ENCODE measurements at regions not wholly inside any gene's neighbourhood (a gene's known extent, or its start where the extent isn't known, plus 50 kb on each side); places are given as distances from the start of the nearest gene placed in this dataset.
A peak's percentile ranks its signal among the peaks of the same experiment; 100 is the strongest.

DNA sequence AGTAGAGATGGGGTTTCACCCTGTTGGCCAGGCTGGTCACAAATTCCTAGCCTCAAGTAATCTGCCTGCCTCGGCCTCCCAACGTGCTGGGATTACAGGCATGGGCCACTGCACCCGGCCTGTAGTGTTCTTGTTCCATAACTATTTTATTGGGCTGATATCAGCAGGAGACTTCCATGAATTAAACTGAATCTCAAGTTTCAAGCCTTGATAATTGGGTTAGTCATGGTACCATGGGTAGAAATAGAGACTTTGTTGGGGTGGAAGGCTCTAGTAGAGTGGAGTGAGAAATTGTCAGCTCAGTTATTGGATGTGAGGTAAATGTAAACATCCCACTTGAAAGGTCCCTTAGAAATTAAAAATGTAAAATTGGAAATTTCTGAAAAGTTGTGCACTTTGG lies 419.1 kb downstream of the ADGRL2 start:
- no peak for DNase-seq

DNA sequence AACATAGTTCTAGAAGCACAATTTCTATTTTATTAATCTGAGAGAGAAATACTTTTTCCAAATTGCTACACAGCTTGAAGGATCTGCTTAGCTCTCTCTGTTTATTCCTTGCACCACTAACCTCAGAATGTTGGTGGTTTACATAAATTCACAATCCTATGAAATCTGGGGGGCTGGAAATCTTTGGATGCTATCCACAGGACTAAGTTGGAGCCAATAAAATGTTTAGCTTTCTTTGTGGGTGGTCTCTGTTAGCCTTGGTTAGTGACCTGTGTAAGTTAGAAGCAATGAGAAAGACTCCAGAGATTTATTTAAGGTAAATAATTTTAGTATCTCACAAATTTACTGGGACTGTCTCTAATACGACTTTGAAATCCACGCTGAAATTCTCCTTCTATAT lies 418.1 kb downstream of the ADGRL2 start:
- DNase-seq = no peak

DNA sequence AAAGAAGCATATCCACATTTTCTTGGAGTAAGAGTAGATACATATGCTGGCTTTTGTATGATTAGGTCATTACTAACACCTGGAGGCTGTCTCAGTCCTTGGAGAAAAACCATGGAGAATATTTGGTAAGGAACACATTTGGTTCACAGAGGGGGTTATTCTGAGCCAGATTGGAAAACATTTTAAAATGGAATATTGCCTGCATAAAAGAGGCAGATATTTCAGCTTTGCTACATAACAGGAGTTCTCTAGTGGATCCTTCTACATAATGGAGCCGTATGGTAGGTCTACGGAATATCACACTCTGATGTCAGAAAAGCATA lies 415.1 kb downstream of the ADGRL2 start:
- DNase-seq = no peak

DNA sequence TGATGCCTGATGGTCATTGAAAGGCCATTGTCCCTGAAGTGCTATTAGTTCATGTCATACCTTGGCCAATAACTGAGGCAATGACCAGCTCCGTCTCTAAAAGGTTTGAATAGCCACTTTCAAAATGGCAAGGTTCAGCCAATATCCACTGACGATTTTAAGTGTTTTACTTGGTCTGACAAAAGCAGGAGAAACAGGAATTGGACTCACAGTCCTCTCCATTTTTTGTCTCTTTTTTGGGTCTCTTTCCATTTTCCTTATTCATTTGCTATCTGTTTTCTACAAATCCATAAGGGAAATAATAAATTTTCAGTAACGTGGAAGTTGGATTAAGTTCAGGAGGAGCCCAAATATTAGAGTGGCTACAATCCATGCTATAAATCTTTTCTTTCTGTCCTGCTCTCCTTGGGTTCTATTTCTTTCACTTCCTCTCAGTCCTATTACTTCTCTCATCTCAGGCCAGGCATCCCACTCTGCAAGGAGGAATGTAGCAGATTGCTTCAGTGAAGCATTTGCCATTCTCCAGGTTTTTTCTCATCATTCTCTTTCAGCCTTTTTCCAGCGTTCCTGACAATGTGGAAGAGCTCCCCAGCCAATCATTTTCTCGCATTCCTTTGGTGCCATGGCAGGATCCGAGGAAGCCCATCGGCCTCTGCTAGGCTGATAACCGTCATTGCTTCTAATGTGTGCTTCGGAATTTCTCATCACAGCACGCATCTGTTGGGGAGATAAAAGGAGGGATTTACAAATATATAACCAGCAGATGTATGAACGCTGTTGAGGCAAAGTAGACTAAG lies 414.5 kb downstream of the ADGRL2 start:
- no peak for DNase-seq

DNA sequence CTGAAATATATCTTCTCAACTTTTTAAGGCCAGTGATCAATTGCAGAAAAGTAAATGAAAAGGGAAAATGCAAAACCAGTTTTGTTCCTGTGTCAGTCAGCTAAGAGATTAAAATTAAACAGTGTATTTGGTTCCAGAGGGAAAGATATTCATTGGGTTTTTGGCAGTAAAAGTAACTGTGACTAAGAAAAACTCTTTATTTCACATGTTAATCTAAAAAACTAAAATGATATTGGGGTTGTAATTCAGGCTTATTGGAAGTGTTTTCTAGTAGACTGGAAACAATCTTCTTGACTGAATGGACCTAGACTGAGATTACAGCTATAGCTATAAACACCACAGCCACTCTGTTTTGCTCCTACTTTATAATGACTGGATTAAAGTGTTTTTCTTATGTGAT lies 413.9 kb downstream of the ADGRL2 start:
- DNase-seq = no peak

DNA sequence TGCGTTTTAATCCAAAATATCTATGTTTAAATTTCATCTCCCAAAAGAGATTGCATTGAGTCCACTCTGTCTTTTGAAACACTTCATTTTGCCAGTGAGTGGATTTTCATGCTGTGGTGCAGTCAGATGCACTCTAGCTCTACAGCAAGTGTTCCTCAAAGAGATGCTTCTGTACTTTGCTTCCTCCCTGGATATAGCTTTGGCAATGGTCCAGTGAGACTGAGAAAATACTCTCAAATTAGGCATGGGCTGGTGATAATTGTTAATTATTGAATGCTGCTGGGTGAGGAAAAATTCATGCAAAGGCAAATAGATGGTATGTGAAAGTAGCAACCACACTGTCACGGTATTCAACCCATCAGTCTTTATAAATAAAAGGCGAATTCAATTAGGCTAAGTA lies 396.9 kb downstream of the ADGRL2 start:
- DNase-seq = no peak

DNA sequence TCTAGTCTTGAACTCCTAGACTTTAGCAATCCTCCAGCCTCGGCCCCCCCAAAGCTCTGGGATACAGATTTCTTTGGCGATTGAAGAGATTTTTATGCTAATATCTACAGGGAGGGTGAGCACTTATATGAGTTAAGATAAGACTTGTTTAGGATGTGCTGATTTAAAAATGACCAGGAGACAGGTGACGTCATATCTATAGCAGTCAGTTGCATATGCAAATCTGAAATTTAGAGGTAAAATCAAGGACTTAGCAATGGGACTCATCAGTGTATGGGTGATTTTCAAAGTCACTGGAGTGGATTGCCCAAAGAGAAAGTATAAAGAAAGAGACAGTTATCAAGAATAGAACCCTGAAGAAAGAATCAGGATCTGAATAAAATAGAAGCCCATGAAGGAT lies 394.5 kb downstream of the ADGRL2 start:
- DNase-seq = no peak

DNA sequence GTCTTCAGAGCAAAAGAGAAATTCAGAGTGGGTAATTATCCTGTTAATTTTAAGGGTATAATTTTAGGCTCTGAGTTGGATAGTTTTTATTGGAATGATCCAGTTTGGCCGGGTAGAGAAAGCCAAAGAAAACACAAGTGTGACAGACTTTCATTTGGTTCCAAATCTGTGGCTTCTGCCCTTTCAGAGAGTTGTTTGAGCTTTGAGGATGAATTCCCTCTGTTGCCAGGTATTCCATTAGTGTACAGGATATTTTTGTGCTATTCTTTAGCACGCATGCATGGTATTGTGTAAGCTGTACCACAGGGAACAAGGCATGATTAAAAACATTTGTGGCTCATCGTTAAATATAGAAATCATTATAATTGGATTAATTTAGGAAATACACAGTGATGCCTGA lies 384.4 kb downstream of the ADGRL2 start:
- no peak for DNase-seq

DNA sequence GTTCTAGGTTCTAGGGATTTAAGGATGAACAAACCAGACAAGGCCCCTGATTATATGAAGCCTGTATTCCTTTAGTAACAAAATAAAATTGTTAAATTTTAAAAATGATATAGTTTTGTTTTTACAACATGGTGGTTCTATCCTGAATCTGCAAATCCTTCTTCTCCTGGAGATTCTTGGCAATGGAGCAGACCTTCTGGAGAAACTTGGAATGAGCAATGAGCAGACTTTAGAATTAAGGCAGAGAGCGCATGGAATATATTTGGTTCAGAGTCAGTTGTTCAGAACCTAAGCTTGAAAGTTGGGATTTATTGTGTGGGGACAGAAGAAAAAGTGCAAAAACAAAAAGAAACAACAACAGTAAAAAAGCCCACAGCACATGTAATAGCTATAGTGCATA lies 381.1 kb downstream of the ADGRL2 start:
- no peak for DNase-seq

DNA sequence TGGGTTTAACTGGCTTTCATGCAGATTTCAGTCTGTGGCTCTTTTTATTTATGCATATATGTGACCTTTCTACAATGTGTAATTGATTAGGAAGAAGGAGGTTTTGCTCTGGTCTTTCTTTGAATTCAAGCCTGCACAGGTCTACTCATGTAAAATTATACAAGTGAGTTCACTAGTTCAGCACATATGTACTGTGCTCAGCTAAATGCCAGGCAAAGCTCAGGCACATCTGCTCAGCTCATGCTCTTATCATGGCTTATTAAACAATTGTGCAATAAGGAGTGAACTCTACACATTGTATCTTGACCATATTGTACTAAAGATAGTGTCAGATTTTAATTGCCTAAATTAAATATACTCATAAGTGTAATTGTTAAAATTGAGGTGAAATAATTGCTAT lies 378.4 kb downstream of the ADGRL2 start:
- DNase-seq = no peak

DNA sequence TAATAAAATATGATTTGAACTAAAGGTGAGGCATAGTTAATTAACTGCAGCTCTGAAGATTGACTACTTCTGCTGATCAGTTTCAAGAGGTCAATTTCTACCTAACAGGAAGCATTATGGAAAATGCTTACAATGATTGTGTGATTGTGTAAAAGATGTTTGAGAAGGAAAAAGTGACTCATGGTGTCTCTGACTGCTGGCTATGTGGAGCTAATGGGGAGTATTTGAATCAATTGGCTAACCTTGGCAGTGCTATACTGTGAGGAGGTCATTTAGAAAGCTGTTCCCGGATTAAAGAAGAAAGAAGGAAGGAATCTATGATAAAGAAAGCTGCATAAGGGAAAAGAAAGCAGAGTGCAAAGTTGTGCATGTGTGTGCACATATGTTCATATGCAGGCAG lies 376.5 kb downstream of the ADGRL2 start:
- DNase-seq = no peak

DNA sequence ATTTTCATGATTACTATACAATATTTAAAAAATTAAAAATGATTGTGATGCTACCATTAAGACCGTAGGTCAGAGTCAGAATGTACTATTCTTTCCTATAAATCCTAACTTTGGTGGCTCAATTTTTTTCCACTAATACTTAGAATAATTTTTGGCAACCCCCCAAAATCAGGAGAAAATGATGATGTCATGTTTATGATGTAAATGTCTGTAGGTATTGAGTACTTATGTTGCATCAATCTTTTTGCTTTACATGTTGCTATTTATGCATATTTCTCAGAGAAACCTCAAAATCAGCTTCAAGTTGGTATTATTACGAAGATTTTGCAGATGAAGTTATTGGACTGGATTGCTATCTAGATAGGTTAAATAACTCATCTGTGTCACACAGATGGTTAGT lies 371.2 kb downstream of the ADGRL2 start:
- DNase-seq = no peak

DNA sequence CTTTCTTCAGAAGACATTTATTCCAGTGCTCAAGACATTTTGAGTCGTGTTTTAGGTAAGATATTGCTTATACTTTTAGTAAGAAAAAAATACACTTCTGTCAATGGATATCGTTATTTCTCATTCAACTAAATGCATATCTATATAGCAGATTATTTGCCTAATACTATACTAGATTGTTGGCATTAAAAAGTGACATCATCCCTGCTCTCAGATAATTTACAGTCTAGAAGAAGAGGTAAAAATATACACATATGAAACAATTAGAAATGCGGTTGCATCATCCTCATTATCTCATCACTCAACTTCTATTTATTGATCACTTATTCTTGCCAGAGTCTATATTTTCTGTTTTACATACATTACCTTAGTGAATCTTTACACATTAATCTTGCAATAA lies 367.7 kb downstream of the ADGRL2 start:
- no peak for DNase-seq

DNA sequence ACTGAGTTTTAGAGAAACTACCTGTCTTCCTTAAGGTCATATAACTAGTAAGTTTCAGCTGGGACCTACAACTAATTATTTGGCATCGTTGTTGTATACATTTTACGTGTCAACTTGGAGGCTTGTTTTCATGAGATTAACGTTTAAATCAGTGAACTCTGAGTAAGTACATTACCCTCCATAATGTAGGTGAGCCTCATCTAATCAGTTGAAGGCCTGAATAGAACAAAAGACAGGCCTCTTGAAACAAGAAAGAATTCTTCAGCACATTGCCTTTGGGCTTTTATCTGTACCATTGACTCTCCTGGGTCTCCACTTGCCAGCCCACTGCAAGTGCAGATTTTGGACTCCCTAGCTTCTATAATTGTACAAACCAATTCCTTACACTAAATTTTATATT lies 364.6 kb downstream of the ADGRL2 start:
- no peak for DNase-seq

DNA sequence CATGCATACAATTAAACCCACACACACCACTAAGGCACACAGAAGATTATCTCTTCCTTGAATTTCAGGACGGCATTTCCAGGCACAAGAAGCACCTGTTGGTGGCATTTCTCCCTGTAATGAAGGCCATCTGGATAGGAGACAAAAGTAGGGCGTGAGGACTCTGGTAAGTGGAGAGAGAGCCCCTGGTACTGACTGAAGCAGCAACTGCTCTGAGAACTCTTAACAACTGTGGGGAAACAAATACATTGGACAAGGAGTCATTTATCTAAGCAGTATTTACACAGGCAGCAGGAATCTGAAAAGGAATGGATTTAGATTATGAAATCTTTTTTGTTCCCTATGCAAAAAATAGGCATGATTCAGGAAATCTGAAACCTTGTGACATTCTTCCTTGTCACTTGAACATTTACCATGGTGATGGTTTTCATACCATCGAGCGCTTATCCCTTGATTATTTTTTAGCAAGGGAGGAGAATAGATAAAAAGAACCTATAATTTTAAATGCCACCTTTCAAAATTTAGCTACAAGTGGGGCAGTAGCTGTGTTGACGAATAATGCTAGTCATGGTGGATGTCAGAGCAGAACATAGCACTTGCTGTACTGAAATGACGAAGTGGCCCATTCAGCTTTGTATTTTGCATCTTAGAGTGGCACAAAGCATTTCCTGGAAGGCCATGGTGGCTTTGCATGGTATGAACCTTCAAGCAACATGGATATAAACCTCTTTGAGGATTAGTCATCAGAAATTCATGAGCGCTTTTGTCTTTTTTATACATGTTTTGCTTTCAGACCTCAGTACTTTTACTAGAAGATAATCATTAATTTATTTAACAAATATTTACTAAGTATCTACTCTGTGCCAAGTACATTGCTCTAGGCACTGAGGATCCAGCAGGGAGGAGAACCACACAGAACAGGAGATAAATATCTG lies 362.0 kb downstream of the ADGRL2 start:
- peak; percentile 84 for DNase-seq

DNA sequence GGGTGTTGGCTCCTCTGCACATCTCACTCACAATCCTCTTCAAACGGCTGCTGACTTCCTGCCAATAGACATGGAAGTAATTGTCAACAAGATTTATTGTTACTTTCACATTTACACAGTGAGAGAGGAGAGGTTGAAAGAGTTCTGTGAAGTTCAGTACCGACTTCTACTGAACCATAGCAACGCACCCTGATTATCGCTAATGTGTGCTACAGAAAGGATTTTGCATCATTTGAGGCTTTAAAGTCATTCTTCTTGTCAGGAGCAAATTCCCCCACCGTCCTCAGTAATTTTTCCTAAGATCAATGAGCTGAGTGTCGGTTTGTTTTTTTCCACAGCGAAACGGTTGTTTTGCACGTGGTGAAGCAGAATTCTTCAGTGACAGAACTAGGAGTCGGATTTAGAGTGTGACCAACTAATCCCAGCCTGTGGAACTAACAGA lies 361.0 kb downstream of the ADGRL2 start:
- DNase-seq = no peak

DNA sequence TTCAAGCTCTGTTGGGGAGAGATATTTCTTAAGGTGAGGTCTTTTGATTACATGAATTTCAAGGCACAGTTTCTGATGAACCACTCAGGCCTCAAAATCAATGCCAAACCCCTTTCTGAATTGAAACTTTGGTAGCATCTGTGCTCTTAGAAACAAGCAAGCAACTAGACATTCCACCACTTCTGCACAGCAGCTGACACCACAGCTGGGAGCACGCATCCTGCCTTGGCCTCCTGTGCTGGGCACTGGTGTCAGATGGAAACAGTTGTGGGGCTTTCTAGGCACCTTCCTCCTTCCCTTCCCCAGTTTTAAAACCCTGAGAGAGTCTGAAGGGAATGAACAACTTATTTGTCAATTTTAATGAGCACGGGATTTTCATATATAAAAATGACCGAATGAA lies 360.2 kb downstream of the ADGRL2 start:
- DNase-seq = no peak

DNA sequence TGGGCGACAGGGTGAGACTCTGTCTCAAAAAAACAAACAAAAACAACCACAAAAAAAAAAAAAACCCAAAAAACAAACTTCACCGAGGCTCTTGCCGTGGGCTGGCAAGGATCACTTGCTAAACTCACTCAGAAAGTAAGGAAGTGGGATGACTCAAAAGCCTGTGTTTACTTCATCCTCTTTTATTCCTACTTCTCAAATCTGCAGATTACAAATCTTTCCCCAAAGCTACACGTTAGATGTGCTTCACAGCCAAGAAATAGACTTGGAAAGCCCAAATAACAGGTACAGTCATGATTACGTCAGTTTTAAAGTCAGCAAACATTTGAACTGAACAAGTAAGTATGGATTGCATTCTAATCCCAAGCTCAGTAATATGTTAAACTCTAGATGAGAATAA lies 359.3 kb downstream of the ADGRL2 start:
- DNase-seq = no peak

DNA sequence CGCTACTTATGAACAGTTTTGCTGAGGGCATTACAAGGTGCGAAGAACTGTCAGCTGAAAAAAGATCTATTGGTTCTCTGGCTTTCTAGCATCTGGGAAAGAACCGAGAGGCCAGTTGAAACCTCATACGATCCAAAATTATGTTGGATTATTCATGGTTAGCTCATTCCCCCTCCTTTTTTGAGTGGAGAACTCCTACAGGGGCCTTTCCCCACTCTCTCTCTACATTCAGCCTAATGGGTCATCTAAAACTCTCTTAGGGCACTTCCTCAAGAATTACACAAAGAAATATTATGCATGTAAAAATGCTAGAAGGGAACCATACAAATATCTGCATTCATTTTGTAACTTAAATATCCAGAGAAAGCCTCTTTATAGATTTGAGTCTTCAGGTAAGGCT lies 358.2 kb downstream of the ADGRL2 start:
- DNase-seq = no peak

DNA sequence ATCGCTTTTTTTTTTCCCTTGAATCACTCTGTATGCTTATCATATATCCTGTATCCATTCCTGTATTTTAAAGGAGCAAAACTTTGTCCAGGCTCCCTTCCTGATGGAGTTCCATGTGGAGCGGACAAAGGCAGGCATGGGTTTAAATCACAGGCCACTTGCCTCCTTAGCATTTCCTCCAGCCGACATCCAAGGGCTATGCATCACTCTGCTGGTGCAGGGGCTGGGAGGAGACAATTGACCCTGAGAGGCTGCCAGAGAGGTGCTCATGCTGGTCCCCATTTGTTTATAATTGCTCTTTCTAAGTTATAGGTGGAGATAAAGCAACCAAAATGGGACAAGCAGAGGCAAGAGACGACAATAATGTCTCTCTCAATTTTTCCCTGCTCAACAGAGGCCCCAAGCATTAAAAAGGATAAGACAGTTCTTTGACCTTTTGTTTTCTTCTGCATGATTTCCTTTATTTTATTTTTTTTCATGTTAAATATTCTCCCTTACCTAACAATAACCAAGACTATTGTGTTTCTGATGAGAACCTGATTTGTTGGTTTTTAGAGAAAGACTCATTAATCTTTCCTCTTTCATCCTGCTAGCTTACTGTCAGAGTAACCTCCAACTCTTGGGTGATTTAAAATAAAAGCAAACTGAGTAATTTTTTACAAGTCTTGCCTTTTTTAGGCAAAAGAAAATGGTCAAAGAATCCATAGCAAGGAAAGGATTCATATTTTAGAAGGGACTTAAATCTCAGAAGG lies 353.7 kb downstream of the ADGRL2 start:
- DNase-seq = no peak

DNA sequence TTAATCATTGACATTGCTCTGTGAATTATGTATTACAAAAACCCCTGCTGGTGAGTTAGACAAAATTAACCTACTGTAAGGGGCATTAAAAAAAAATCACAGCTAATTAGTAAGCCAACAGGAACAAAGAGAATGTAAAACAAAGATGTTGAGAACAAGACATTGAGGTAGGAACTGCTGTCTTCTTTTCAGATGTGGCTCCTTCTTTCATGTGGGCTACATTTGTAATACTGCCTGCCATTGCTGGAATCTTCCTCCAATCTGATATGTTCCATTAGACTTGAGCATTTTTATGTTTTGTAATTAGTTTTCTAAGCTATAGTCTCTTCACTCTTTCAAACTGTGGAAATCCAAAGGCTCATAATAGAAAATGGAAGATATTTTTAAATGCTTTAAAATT lies 353.0 kb downstream of the ADGRL2 start:
- DNase-seq = no peak

DNA sequence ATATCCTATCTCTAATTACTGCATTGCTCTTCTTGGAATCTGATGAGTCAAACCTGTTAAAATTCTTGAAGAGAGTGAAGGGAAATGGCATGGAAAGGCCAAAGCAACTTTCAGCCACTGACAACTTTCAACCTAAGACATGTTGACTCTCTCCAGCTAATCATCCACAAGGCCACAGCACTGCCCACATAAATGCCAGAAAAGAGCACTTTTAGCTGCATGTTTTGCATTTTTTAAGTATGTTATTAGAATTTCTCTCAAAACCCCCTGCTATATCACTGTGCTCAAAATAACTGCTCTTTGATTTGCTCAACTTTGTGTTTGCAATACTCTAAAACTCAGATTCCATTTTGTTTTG lies 352.5 kb downstream of the ADGRL2 start:
- no peak for DNase-seq

DNA sequence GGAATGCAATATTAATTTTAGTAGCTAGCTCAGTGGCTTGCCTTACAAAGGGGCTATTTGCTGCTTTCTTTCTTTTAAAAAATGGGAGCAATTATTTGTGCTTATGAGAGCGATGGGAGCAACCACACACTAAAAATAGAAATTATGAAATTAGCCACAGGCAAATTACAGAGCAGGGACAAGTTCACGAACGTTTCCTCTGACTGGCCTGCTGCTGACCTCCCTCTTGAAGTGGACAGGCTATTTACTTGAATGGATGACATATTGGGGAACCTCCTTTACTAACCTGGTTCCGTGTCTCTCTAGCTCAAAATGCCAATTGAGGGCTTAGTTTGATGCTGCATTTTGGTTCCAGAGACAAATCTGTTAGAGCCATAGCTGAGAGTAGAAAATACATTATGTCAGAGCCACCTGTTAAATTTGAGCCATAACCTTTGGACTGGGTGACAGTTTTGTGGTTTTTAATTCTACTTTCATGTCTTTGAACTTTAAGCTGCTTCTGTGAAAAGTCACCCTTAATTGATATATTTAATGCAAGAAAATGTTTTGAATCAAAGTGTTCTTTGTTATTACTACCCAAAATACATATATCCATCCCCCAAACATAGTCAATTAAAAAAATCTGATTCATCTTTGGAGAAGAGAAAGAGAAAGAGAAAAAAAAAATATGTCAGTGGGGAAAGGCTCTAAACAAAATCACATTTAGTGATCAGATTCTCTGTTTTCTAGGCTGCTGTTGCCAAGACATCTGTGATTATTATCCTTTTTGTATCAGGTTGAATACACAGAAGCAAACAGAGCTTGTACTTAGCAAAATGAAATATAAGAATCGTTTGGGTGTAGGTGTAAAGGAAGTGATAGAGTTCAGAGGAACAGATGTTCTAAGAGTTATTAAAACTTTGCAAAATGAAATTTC lies 351.9 kb downstream of the ADGRL2 start:
- no peak for DNase-seq

All from NCI-H524 treated with DMSO at 0.1 percent for 48 hours (cell line).